CD4-positive, alpha-beta memory T cell (primary cell): ENCODE measurements at regions not wholly inside any gene's neighbourhood (a gene's known extent, or its start where the extent isn't known, plus 50 kb on each side); places are given as distances from the start of the nearest gene placed in this dataset.

Experiments used
- CTCF ChIA-PET: fragments of 350-600 bp; sonication (Branson Sonifier 250); formaldehyde crosslinking; loops from one replicate; lab custom pipeline; 2021; ENCODE audit warnings: inconsistent platforms; ENCODE audit not compliant: partially characterized antibody; lab: Charles Lee
- POLR2A ChIA-PET: fragments of 350-600 bp; sonication (Branson Sonifier 250); formaldehyde crosslinking; loops from one replicate; lab custom pipeline; 2021; ENCODE audit not compliant: partially characterized antibody; lab: Charles Lee
- DNase-seq, 5 donors: peaks; one replicate each; pipeline versions ENCODE4 v3.0.0 to v3.0.0-alpha.2; 2020 to 2022; ENCODE audit warnings: mixed read lengths in 1 of 5
- H3K27ac ChIP-seq: one replicate; pipeline ENCODE4 v1.7.0; 2013; ENCODE audit warnings: low read depth, low read length
- H3K27me3 ChIP-seq: 2 replicates; pipeline ENCODE4 v1.7.0; 2013; ENCODE audit warnings: mild to moderate bottlenecking, low read length, moderate library complexity; ENCODE audit not compliant: insufficient read depth
- H3K36me3 ChIP-seq: 2 replicates; pipeline ENCODE4 v1.7.0; 2013; ENCODE audit warnings: mild to moderate bottlenecking, low read length, moderate library complexity; ENCODE audit not compliant: insufficient read depth
- H3K4me1 ChIP-seq: 2 replicates; pipeline ENCODE4 v1.7.0; 2013; ENCODE audit warnings: mild to moderate bottlenecking, low read length, moderate library complexity; ENCODE audit not compliant: insufficient read depth
- H3K4me3 ChIP-seq, 2 donors: one replicate each; pipeline ENCODE4 v1.7.0; 2013; ENCODE audit warnings: low read length in 2 of 2, mild to moderate bottlenecking in 1 of 2
- H3K9me3 ChIP-seq, 2 donors: one replicate each; pipeline ENCODE4 v1.7.0; 2013; ENCODE audit warnings: low read length in 2 of 2, control low read depth in 1 of 2; ENCODE audit not compliant: control insufficient read depth in 1 of 2
- H3K27ac Mint-ChIP-seq, 7 donors: one replicate each; pipeline ENCODE4 v1.8.0; 2020 to 2021; ENCODE audit warnings: mixed read lengths in 7 of 7, mild to moderate bottlenecking in 6 of 7, inconsistent platforms in 3 of 7, moderate library complexity in 3 of 7
- H3K27me3 Mint-ChIP-seq, 2 donors: one replicate each; pipeline ENCODE4 v1.8.0; 2020 to 2021; ENCODE audit warnings: mixed read lengths in 2 of 2
- H3K36me3 Mint-ChIP-seq, 2 donors: one replicate each; pipeline ENCODE4 v1.8.0; 2020 to 2021; ENCODE audit warnings: mixed read lengths in 2 of 2, inconsistent platforms in 1 of 2, mild to moderate bottlenecking in 1 of 2
- H3K4me1 Mint-ChIP-seq, 4 donors: one replicate each; pipeline ENCODE4 v1.8.0; 2020 to 2021; ENCODE audit warnings: mixed read lengths in 4 of 4, mild to moderate bottlenecking in 1 of 4
- H3K4me3 Mint-ChIP-seq, 8 donors: one replicate each; pipeline ENCODE4 v1.8.0; 2020 to 2021; ENCODE audit warnings: mixed read lengths in 8 of 8, mild to moderate bottlenecking in 7 of 8, moderate library complexity in 6 of 8, inconsistent platforms in 3 of 8
- H3K9me3 Mint-ChIP-seq, 8 donors: one replicate each; pipeline ENCODE4 v1.8.0; 2020 to 2021; ENCODE audit warnings: mixed read lengths in 8 of 8, mild to moderate bottlenecking in 5 of 8, inconsistent platforms in 3 of 8, moderate library complexity in 1 of 8
- intact Hi-C: fragments of 100-400 bp; cut with micrococcal nuclease; formaldehyde crosslinking; loops from one replicate; pipeline ENCODE4 v1.15.1; 2023

- H3K9me3 ChIP-seq = no peaks in the 10 kb centered on the region
- DNase-seq = no peak
- H3K27ac ChIP-seq = no peak overlapping the region
- POLR2A ChIA-PET = no interaction called here
- Mint-ChIP-seq H3K4me1 (no peaks in the 10 kb centered on the region), H3K27me3 (no peaks in the 10 kb centered on the region), H3K4me3 (no peak overlapping the region), H3K27ac (no peak overlapping the region), H3K36me3 (no peaks in the 10 kb centered on the region), H3K9me3 (peaks cover 3 to 28% (median 20%) of the 10 kb centered on the region in 8 donors)
- no peaks in the 10 kb centered on the region for H3K4me1 ChIP-seq
- H3K27me3 ChIP-seq = no peaks in the 10 kb centered on the region
- no peaks in the 10 kb centered on the region for H3K36me3 ChIP-seq
- intact Hi-C loops = no loop called here
- CTCF ChIA-PET = no interaction called here
- no peak overlapping the region for H3K4me3 ChIP-seq
These were observed 431.9 kb upstream of the ANO5 start for GRCh38 chr11:21761000-21761399.

GRCh38 chr11:21768388-21768787, 424.5 kb upstream of the ANO5 start:
- no peak for DNase-seq
- Mint-ChIP-seq H3K36me3 (no peaks in the 10 kb centered on the region), H3K9me3 (peaks cover 0 to 11% (median 3%) of the 10 kb centered on the region in 8 donors), H3K27ac (no peak overlapping the region), H3K27me3 (no peaks in the 10 kb centered on the region), H3K4me3 (no peak overlapping the region), H3K4me1 (no peaks in the 10 kb centered on the region)
- Histone ChIP-seq H3K27ac (no peak overlapping the region), H3K4me1 (no peaks in the 10 kb centered on the region), H3K27me3 (no peaks in the 10 kb centered on the region), H3K36me3 (no peaks in the 10 kb centered on the region), H3K4me3 (no peak overlapping the region), H3K9me3 (no peaks in the 10 kb centered on the region)
- intact Hi-C loops = no loop called here
- ChIA-PET CTCF (no interaction called here), POLR2A (no interaction called here)

- intact Hi-C loops = no loop called here
- Histone ChIP-seq H3K36me3 (no peaks in the 10 kb centered on the region), H3K27me3 (no peaks in the 10 kb centered on the region), H3K9me3 (no peaks in the 10 kb centered on the region), H3K4me1 (no peaks in the 10 kb centered on the region), H3K27ac (no peak overlapping the region), H3K4me3 (no peak overlapping the region)
- Mint-ChIP-seq H3K4me1 (no peaks in the 10 kb centered on the region), H3K27me3 (no peaks in the 10 kb centered on the region), H3K27ac (no peak overlapping the region), H3K36me3 (no peaks in the 10 kb centered on the region), H3K4me3 (no peak overlapping the region), H3K9me3 (peaks cover 0 to 11% (median 4%) of the 10 kb centered on the region in 8 donors)
- no peak for DNase-seq
- CTCF ChIA-PET = no interaction called here
- POLR2A ChIA-PET = no interaction called here
These were observed 423.7 kb upstream of the ANO5 start for GRCh38 chr11:21769188-21769587.

GRCh38 chr11:21771097-21771496, 421.8 kb upstream of the ANO5 start:
- Histone ChIP-seq H3K9me3 (no peaks in the 10 kb centered on the region), H3K4me3 (no peak overlapping the region), H3K4me1 (no peaks in the 10 kb centered on the region), H3K27me3 (no peaks in the 10 kb centered on the region), H3K36me3 (no peaks in the 10 kb centered on the region), H3K27ac (no peak overlapping the region)
- H3K27ac Mint-ChIP-seq = no peak overlapping the region
- H3K9me3 Mint-ChIP-seq = peaks cover 0 to 13% (median 7%) of the 10 kb centered on the region in 8 donors
- ChIA-PET POLR2A (no interaction called here), CTCF (no interaction called here)
- no peak for DNase-seq
- H3K27me3 Mint-ChIP-seq = no peaks in the 10 kb centered on the region
- no peaks in the 10 kb centered on the region for H3K36me3 Mint-ChIP-seq
- intact Hi-C loops = no loop called here
- no peaks in the 10 kb centered on the region for H3K4me1 Mint-ChIP-seq
- no peak overlapping the region for H3K4me3 Mint-ChIP-seq

- Mint-ChIP-seq H3K4me1 (no peaks in the 10 kb centered on the region), H3K4me3 (no peak overlapping the region), H3K27ac (no peak overlapping the region), H3K36me3 (no peaks in the 10 kb centered on the region), H3K27me3 (no peaks in the 10 kb centered on the region), H3K9me3 (peaks cover 0 to 18% (median 9%) of the 10 kb centered on the region in 8 donors)
- Histone ChIP-seq H3K4me3 (no peak overlapping the region), H3K36me3 (no peaks in the 10 kb centered on the region), H3K27me3 (no peaks in the 10 kb centered on the region), H3K4me1 (no peaks in the 10 kb centered on the region), H3K9me3 (no peaks in the 10 kb centered on the region), H3K27ac (no peak overlapping the region)
- intact Hi-C loops = no loop called here
- ChIA-PET CTCF (no interaction called here), POLR2A (no interaction called here)
- no peak for DNase-seq
These were observed 418.7 kb upstream of the ANO5 start for GRCh38 chr11:21774212-21774611.

GRCh38 chr11:21775911-21776310, 417.0 kb upstream of the ANO5 start:
- DNase-seq = no peak
- no peak overlapping the region for H3K4me3 ChIP-seq
- no peaks in the 10 kb centered on the region for H3K27me3 ChIP-seq
- no peaks in the 10 kb centered on the region for H3K9me3 ChIP-seq
- no peaks in the 10 kb centered on the region for H3K36me3 Mint-ChIP-seq
- ChIA-PET CTCF (interaction anchor here (0.8 kb wide), 1 partner anchor 58 kb away, joined by 3 read pairs; no protein-coding TSS in a partner anchor), POLR2A (no interaction called here)
- H3K27ac ChIP-seq = no peak overlapping the region
- H3K27ac Mint-ChIP-seq = no peak overlapping the region
- no peak overlapping the region for H3K4me3 Mint-ChIP-seq
- no peaks in the 10 kb centered on the region for H3K4me1 Mint-ChIP-seq
- H3K9me3 Mint-ChIP-seq = peaks cover 0 to 22% (median 9%) of the 10 kb centered on the region in 8 donors
- intact Hi-C loops = no loop called here
- H3K4me1 ChIP-seq = no peaks in the 10 kb centered on the region
- no peaks in the 10 kb centered on the region for H3K36me3 ChIP-seq
- no peaks in the 10 kb centered on the region for H3K27me3 Mint-ChIP-seq

DNA sequence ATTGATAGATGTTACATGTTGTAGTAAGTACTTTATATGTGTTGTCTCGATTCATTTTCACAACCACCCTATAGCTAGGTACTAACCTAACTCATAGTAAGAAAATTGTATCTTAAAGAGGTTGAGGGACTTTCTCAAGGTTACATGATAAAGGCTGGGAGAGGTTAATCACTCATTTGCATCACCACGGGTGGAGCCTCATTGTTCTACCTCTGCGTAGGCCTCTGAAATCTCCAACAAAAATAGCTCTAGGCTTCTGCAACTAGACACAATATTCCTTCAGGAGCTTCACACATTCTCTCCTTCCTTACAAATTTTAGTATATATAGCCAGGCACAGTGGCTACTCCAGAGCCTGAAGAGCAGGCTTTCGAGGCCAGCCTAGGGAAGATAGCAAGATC, 408.9 kb upstream of the ANO5 start:
- Histone ChIP-seq H3K4me1 (no peaks in the 10 kb centered on the region), H3K27ac (no peak overlapping the region), H3K4me3 (no peak overlapping the region), H3K36me3 (no peaks in the 10 kb centered on the region), H3K9me3 (peaks cover 0 to 3% of the 10 kb centered on the region in 2 donors), H3K27me3 (no peaks in the 10 kb centered on the region)
- no peak overlapping the region for H3K27ac Mint-ChIP-seq
- H3K4me1 Mint-ChIP-seq = no peaks in the 10 kb centered on the region
- H3K27me3 Mint-ChIP-seq = no peaks in the 10 kb centered on the region
- DNase-seq = no peak
- ChIA-PET CTCF (no interaction called here), POLR2A (no interaction called here)
- no peak overlapping the region for H3K4me3 Mint-ChIP-seq
- peaks cover 0 to 19% (median 11%) of the 10 kb centered on the region in 8 donors for H3K9me3 Mint-ChIP-seq
- intact Hi-C loops = no loop called here
- no peaks in the 10 kb centered on the region for H3K36me3 Mint-ChIP-seq

DNA sequence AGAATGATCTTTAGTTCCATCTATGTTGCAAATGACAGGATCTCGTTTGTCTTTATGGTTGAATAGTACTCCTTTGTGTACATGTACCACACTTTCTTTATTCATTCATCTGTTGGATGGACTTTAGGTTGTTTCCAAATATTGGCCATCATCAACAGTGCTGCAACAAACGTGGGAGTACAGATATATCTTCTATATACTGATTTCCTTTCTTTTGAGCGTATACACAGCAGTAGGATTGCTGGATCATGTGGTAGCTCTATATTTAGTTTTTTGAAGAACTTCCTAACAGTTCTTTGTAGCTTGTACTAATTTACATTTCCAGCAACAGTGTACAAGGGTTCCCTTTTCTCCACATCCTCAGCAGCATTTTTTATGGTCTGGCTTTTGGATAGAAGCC, 407.5 kb upstream of the ANO5 start:
- Mint-ChIP-seq H3K27me3 (no peaks in the 10 kb centered on the region), H3K27ac (no peak overlapping the region), H3K9me3 (peaks cover 0 to 23% (median 14%) of the 10 kb centered on the region in 8 donors), H3K4me3 (no peak overlapping the region), H3K4me1 (no peaks in the 10 kb centered on the region), H3K36me3 (no peaks in the 10 kb centered on the region)
- Histone ChIP-seq H3K4me1 (no peaks in the 10 kb centered on the region), H3K27me3 (no peaks in the 10 kb centered on the region), H3K27ac (no peak overlapping the region), H3K4me3 (no peak overlapping the region), H3K9me3 (peaks cover 0 to 4% of the 10 kb centered on the region in 2 donors), H3K36me3 (no peaks in the 10 kb centered on the region)
- ChIA-PET CTCF (no interaction called here), POLR2A (no interaction called here)
- intact Hi-C loops = no loop called here
- DNase-seq = no peak
